ENCODE measurements at regions not wholly inside any gene's neighbourhood (a gene's known extent, or its start where the extent isn't known, plus 50 kb on each side); places are given as distances from the start of the nearest gene placed in this dataset.

GRCh38 chr13:33953203-33953602, 135.3 kb downstream of the RFC3 start:
- DNase-seq (ENCODE audit: low spot score): peak; percentile 10

DNA sequence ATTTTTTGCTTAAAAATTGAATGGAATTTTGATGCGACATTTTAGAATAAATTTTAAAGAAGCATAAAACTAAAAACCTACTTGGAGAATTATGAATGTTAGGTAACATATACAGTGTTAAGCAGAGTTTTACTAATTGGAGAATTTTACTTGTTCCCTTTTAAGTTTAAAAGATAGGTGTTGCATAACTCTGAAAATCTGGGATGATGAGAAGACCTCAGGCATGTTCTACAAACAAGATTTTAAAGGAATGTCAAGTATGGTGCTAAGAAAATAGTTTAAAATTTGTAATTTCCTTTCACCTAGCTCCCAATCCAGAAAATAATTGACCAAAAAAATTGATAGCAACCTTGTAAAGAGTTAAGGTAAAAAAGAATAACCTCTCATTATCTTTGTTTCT, 135.8 kb downstream of the RFC3 start:
- DNase-seq (ENCODE audit: low spot score): no peak

- no peak for DNase-seq (ENCODE audit: low spot score)
These were observed 138.4 kb downstream of the RFC3 start for GRCh38 chr13:33956346-33956745.

- DNase-seq (ENCODE audit: low spot score): no peak
These were observed 139.6 kb downstream of the RFC3 start for GRCh38 chr13:33957497-33957905.

DNA sequence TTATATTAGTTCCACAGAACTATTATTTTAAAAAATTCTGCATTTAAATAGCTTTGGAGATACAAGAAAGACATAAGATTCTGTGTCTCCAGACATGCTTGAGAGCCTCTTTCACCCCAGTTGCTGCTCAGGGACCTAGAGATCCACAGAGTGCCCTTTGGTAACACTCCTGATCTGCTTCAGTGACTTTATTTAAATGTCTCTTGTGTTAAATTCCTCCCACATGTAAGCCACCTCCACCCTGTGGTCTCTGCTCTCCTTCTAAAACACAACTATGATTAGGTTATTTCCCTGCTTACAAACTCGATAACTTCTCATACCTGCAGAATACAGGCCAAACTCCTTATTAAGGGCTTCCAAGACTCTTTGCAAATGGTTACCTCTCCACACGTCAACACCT, 141.0 kb downstream of the RFC3 start:
- DNase-seq (ENCODE audit: low spot score): no peak

- no peak for DNase-seq (ENCODE audit: low spot score)
These were observed 145.2 kb downstream of the RFC3 start for GRCh38 chr13:33963134-33963533.

GRCh38 chr13:33963895-33964294, 145.9 kb downstream of the RFC3 start:
- no peak for DNase-seq (ENCODE audit: low spot score)

DNA sequence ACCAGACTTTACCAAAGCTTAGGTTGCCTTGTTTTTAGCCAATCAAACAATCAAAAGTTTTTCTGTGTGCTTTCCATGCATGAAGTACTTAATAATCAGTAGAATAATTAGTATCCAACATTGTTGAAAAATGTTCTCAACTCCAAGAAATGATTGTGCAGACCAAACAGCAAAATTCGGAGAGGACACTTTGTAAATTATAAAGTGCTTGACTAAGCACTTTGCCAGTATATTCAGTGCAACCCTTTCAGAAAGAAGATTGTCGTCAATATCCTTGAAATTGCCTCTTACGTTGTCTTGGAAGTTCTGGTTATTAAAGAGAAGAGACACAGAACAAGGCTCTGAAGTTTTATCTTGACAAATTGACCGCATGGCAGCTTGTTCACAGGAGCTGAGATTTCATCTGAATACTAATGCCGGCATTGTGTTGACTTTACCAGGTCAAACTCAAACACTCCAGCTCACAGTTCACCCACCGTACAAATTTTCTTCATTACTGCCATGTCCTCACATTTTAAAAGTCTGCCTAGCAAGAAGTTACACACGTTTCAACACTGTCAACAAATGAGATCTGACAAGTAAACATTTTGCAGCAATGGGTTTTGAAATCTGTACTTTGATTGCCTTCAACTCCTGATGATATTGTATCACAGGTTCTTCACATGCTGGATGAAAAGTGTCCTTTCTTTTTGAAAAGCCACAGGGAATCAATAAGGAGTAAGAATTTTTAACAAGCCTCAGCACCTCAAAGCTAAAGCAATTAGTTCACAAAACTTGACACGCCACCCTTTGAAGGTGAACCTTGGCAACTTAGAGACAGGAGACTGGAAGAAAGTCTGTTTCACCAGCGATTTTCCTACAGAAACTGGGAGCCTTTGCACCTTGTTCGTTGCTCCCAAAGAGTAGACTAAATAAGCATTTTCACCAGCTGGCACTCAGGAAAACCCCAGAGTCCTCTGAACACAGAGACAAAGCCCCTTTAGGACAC, 150.9 kb downstream of the RFC3 start:
- DNase-seq (ENCODE audit: low spot score): no peak

DNA sequence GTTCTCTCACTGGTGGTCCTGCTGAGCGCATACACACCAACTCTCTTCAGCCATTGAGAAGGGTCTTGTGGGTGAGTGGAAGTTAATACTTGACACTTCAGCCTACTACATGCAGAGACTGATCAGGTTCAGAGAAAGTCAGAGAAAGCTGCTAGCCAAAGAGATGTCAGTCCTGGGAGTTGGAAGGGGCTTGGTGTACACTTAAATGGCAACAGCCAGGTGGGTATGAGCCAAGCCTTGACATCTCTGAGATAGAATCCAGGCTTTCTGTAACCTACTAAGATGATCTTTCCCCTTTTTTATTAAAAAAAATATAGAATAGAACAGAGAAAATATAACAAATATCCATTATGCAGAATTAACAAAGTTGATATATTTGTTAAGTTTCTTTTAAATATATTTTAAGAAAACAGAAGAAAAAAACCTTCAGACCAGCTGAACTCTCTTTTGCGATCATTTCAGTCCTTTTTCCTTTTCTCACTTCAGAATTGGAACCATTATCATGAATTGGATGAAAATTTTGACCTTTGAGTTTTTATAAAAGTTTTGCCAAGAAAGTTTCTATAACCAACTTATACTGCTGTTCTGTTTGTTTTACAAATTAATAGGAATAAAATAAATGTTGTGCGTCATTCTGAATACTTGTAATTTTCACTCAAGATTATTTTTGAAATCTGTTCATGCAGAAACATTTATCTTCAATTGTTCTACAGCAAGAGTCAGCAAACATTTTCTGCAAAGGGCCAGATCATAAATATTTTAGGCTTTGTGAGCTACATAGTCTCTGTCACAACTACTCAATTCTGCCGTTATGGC, 153.0 kb downstream of the RFC3 start:
- DNase-seq (ENCODE audit: low spot score): no peak

DNA sequence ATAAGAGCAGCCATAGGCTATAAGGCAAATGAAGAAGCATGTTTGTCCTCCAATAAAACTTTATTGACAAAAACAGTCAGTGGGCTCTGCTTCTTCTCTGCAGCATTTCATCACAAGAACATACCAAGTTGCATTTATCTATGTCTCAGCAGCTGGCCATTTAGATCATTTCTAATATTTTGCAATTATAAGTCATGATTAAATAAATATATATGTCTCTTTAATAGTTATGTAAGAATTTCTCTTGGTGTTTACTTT, 153.5 kb downstream of the RFC3 start:
- no peak for DNase-seq (ENCODE audit: low spot score)

DNA sequence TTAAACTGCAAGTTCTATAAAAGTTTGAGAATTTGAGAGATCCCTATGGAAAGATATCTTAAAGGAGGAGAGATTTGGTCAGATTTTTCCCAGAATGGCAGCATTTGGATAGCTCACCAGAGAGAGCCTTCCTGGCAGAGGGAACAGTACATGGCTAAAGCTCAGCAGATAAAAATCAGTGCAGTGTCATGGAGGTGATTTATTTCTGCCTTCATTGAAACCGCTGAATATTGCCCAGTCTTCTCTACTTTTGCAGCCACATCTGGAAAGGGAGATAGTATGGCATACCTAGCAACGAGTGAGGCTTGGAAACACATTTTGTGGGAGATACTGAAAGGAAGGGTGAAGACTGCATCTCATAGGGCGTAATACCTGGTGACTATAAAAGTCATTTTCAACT, 155.2 kb downstream of the RFC3 start:
- no peak for DNase-seq (ENCODE audit: low spot score)

DNA sequence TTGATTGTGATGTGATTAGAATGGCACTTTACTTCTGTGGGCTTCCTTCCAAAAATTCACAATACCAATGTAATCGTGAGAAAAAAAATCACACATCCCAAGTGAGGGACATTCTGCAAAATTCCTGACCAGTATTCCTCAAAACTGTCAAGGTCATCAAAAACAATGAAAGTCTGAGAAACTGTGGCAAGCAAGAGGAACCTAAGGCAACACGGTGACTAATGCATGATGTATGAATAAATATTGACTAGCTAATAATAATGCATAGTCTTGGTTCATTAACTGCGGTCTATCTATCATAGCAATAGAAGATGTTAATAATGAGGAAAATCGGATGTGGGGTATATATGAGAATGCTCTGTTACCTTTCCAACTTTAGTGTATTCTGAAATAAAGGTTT, 159.0 kb downstream of the RFC3 start:
- DNase-seq (ENCODE audit: low spot score): no peak

- DNase-seq (ENCODE audit: low spot score): no peak
These were observed 160.7 kb downstream of the RFC3 start for GRCh38 chr13:33978653-33979052.

- no peak for DNase-seq (ENCODE audit: low spot score)
These were observed 175.0 kb downstream of the RFC3 start for GRCh38 chr13:33992881-33993336.

GRCh38 chr13:33994198-33994597, 176.2 kb downstream of the RFC3 start:
- no peak for DNase-seq (ENCODE audit: low spot score)

DNA sequence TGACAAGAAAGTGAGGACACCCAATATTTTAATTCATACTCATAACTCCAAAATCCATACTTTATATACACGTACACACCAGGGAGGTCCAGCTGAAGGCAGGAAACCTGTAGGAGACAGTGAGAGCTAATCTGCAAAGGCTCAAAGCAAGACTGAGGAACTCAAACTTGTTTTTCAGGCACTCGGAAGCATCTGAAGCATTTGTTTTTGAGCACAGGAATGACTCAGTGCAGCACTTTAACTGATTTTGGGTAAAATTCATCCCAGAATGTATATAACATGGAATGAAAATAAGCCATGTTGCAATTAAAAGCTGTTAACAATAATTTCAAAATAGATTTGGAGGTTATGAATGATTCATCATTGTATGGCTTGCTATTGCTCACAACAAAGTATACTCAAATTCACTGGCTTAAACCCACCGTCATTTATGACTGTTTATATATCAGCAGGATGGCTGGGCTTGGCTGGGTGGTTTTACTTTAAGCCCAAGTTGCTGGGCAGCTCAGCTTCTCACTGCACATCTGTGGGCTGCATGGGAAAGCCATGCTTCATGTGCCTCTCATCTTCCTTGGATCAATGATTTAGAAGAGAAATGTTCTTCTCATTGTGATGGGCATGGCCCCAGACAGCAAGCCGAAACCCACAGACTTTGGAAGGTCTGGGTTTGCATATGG, 177.0 kb downstream of the RFC3 start:
- no peak for DNase-seq (ENCODE audit: low spot score)

GRCh38 chr13:33996636-33997035, 178.7 kb downstream of the RFC3 start:
- DNase-seq (ENCODE audit: low spot score): no peak

GRCh38 chr13:33997574-33997973, 179.6 kb downstream of the RFC3 start:
- DNase-seq (ENCODE audit: low spot score): no peak

GRCh38 chr13:33999811-34000605, 182.1 kb downstream of the RFC3 start:
- DNase-seq (ENCODE audit: low spot score): no peak

GRCh38 chr13:34000955-34001354, 183.0 kb downstream of the RFC3 start:
- no peak for DNase-seq (ENCODE audit: low spot score)

DNA sequence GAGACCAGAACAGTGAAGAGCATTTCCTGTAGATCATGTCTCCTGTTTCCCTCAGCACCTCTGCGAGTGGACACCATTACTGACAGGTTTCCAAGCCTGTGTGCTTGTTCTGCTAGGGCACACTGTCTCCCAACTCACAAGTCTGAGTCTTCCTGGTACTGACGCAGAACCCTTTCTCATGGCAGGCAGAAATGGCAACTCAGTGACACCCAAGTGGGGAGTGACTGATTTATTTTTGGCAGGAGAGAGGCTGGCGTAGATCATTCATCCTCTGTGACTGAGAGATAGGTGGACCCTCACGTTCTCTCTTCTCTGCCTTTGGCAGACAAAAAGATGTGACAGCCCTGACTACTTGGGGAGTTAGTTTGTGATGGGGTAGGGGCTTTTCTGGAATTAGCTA, 183.4 kb downstream of the RFC3 start:
- DNase-seq (ENCODE audit: low spot score): no peak

DNA sequence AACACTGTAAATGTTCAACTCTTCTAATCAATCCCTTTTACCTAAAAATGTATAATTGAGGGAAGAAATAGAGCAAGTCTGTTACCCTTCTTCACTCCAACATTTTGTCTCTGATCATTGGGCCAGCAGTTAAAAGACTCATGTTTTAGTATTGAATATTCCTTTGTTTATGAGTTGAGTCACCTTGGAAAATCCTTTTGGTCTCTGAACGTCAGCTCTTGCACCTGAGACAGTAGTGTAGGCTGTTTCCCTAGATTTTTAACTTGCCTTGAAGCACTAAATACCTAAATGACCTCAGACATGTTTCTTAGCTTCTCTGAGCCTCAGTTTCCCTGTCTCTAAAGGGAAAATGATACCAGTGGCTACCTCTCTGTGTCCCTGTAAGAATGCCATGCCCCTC, 184.2 kb downstream of the RFC3 start:
- no peak for DNase-seq (ENCODE audit: low spot score)
